Activated CD4-positive, alpha-beta T cell treated with anti-CD3 and anti-CD28 coated beads for 24 hours (primary cell): ENCODE measurements at regions not wholly inside any gene's neighbourhood (a gene's known extent, or its start where the extent isn't known, plus 50 kb on each side); places are given as distances from the start of the nearest gene placed in this dataset.

Experiments
- DNase-seq, 2 donors: peaks; one replicate each; pipeline ENCODE4 v3.0.0-alpha.2; 2020; ENCODE audit warnings: low read depth in 2 of 2

DNA sequence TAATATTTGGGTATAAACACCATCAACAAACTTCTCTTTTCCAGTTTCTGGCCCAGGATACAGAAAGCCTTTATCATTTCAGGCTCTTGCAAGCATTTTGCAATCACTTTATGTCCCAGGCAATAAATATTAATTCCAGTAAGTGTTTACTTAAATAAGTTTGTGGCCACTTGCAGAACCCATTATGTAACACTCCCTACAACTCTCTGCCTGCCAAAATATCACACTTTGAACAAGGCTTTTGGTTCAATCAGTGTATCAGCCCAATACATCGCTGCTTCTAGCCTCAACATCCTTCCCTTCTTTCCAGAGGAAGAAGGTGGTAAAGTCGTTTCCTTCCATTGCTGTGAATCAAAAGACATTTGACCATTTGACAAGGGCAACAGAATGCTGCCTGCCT, 203.0 kb upstream of the USP25 start:
- DNase-seq = no peak

- no peak for DNase-seq
Observed at GRCh38 chr21:15528346-15528745, 201.4 kb upstream of the USP25 start.

DNA sequence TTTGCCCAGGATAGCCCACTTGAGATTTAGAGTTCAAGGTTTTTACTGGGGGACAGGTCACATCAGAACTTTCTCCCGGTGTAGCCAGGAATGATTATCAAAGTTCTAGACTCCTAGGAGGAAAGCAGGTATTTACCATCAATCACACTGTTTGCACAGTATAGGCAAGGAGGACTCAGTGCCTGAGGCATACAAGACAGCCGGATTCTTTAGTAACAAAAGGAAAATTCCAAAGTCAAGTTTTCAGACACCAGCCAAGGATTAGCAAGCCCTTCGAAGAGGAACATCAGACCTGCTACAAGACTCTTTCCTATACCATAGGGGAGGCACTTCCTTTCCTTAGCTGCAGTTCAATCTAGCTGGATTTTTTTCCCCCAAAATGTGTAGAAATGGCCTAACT, 197.8 kb upstream of the USP25 start:
- DNase-seq = no peak

DNA sequence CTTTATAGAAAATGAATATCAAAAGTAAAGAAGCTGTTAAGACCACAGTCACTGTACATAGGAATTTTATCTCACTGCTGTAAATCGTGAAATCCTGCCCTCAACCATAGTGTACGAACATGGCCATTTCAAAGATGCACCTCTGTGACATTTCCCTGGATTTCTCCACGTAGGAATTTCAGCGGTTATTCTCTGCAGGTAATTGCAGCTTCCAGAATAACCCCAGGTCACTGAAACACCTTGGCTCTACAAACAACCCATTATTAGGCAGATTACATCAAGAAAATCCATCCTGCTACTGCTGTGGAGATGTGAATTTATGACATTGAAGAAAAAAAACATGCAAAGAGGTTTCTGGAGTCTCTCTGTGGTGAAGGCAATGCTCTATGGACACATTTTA, 196.2 kb upstream of the USP25 start:
- no peak for DNase-seq

DNA sequence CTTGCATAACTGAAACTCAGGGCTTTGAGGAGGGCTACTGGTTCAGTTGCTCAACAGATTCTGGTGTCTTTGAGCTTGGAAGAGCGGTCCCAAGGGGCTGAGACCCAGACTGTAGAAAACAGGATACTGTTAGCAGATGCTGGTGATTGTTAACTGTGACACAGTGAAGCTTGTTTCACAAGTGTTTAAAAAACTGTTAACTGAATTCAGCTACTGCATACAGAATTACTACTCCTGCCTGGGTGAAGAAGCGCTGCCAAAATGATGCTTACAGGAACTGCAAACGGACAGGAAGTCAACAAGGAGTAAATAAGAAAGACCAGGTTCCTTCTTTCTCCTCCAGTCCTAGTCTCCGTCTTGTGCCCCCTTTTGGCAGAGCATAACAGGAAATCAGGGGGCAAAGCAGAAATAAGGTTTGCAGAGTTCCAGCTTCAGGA, 195.3 kb upstream of the USP25 start:
- DNase-seq = no peak

DNA sequence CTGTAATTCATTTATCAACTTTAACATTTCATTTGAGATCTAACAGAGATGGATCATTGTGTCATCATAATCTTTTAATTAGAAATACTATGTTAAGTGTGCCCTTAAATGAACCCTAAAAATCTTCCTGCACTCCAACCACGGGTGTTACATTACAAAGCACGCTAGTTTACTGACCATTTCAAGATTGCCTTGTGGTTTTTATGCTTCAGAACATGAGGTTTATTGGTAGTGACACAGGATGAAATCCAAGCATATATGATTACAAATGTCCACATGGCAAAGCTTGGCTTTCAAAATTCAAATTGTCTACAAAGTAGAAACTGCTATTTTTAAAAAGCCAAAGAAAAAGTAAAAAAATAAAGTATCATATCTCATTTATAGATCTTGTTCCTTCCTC, 190.4 kb upstream of the USP25 start:
- DNase-seq = no peak

DNA sequence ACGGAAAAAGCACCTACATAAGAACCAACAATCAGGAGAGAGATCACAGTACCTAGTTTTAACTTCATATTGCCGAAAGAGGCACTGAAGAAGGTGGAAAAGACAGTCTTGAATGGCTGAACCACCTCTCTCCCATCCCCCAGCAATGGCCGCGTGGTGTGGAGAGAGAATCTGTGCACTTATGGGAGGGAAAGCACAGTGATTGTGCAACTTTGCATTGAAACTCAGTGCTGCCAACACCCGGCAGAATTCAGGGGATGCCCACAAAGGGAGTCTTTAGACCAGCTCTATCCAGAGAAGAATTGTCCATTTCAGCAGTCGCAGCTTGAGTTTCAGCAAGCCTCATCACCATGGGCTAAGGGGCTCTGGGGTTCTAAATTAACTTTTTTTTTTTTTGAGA, 186.3 kb upstream of the USP25 start:
- DNase-seq = no peak

DNA sequence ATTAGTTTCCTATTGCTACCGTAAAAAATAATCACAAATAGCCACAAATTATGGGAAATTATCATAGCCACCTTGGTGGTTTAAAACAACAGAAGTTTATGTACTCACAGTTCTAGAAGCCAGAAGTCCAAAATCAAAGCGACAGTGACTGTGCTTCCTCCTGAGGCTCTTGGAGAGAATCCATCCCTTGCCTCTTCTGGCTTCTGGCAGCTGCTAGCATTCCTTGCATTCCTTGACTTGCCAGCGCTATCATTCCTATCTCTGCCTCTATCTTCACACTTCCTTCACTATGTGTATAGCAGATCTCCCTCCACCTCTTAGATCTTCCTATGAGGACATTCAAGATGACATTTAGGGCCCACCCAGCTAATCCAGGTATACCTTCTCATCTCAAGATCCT, 180.1 kb upstream of the USP25 start:
- DNase-seq = no peak

DNA sequence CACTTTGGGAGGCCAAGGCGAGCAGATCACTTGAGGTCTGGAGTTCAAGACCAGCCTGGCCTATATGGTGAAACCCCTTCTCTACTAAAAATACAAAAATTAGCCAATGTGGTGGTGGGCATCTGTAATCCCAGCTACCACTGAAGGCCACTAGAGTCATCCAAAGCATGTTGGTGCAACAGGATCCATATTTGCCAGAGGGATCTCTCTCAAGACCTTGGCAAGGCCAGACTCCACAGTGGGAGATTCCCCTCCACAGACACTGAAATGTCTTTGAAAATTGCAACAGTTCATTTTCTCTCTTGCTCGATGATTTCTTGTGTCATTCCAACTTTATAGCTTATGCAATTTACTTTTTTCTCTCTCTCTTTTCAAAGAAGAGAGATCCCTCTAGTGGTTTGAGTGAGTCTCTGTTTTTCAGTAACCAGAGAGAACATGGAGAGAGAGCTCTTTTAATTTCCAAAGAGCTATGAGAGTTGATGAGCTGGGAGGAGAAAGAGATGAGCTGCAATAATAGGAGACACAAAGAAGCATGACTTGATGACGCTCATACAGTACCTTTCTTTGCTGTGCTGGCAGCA, 176.8 kb upstream of the USP25 start:
- no peak for DNase-seq

GRCh38 chr21:15557925-15558324, 171.9 kb upstream of the USP25 start:
- DNase-seq = no peak

GRCh38 chr21:15558884-15559283, 170.9 kb upstream of the USP25 start:
- no peak for DNase-seq

DNA sequence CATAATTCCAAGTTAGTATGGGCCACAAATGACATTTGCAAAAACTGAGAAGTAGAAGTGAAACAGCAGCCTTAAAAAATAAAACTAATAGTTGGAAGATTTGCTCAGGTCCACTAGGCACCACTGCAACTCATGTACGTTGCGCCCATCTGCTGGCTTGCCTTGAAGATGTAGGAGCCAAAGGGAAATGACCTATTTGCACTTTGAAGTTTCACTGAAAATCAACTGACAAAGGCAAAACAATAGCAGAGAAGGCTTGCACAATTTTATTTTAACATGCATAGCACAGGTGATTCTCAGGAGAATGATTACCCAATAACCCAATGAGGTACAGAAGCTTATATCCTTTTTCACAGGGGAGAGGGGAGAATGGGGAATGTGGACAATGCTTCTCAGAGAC, 170.1 kb upstream of the USP25 start:
- DNase-seq = no peak

- DNase-seq = no peak
Observed at GRCh38 chr21:15560383-15561056, 169.3 kb upstream of the USP25 start.

GRCh38 chr21:15562748-15563147, 167.0 kb upstream of the USP25 start:
- no peak for DNase-seq

DNA sequence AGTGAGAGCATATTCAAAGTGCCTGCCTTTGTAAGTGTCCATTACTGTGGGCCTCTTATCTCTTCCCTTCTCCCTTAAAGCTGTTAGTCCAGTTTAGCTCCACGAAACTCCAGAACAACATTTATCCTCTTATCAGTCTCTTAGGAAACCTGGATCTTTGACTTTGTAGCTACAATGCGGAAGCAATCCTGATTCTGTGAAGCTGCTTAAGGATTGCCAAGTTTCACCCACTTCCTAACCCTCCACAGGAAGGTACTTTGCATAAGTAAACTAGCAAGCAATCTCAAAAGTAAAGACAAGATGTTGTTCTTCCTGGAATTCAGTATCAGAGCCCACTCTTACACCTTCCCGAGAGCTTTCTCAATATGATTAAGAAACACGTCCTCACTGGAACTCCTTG, 164.9 kb upstream of the USP25 start:
- no peak for DNase-seq

- no peak for DNase-seq
Observed at GRCh38 chr21:15566703-15567102, 163.1 kb upstream of the USP25 start.

DNA sequence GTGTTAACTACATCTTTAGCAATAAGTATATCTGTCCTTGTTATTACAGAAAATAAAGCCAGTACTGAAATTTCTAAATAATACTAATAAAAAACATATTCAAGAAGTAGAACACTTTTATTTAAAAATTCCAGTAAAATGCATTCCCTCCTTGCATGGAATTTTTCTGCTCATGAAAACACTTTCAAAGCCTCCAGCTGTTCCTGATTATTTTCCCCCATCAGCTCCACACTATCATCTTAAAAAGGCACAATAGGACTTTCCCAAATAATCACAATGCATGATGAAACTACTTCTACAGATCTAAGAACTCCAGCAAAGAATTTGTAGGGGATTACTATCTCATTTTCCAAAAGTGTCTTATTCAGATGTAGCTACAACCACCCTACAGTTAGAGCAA, 162.6 kb upstream of the USP25 start:
- no peak for DNase-seq

DNA sequence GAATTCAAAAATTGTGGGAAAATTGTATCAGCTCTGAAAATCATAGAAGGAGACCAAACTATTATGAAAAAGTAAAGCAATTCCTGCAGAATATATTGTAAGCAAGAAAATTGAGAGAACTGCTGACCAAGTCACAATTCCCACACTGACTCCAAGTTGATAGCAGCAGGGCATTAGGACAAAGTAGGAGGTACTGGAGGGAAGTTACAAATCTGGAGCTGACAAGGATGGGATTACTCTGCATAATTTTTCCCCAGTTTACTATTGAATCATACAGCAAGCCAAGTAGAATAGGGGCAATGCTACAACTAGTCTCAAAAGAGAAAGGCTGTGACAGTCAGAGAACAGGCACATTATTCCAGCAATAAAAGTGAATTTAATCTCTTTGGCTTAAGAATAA, 161.3 kb upstream of the USP25 start:
- no peak for DNase-seq

DNA sequence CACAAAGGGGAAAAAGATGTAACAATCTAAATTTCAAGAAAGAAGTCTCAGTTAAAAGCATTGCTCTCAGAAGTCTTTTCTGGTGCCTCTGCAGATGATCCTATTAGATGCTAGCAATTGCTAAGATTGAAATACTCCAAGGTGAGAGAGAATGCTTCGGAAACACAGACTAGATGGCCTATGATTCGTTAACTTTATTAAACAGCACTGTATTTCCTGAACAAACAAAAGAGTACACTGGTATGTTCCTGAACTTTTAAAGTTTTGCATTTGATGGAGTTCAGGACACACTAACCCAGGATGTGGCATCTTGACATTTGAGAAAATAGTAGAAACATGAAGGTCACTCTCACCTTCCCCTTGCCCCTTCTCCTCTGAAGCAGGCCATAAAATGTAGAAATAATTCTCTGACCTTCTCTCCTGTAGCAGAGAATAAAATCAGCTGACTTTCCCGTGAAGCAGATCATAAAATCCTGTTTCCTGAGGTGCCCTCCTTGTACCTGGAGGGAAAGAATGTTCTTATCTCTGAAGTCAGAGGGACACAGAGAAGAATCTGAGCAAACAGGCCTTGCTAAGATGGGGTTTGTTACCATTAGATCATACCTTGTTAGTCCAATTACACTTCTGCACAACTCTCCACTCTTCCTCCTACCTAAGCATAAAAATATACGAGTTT, 142.9 kb upstream of the USP25 start:
- no peak for DNase-seq

DNA sequence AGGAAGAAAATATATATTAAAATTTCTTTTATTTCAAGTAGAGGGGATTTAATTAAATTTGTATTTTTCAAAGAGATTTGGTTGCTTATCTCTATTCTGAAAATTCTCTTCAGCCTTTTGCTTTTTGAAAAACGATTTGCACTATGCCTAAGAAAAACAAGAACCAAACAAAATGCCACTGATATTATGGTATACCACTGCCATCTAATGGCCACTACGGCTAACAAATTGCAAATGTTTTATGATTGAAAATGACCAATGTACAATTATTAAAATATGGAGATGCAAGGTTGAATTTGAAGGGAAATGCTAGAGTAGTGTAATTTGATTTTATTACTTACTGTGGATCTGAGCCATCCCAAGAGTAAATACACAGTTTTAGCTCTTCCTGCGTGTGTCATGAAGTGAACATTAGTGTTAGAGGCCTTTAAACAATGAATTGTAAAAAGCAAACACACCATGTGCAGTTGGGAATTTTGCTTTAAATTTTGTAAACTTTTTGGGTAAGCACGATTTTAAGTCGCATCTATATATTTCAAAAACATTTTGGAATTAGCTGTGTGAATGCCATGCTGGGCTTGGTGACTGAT, 137.4 kb upstream of the USP25 start:
- no peak for DNase-seq

DNA sequence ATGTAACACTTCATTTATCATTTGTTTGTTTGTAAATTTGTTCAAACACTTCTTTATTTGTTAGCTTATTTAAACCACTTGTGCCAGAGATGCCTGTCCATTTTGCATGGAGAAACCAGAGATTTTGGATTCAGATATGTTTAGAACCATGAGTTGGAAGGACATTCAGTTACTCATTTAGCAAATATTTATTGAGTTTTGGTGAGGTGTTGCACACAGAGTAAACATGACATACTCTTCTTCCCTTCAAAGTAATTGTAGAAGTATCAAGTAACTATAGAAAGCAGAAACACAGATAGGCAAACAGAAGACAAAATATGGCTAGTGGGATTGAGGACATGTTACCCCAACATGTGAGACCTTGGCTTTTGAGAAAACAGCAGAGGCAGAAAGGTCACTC, 136.8 kb upstream of the USP25 start:
- no peak for DNase-seq

- DNase-seq = no peak
Observed at GRCh38 chr21:15601390-15601789, 128.4 kb upstream of the USP25 start.

DNA sequence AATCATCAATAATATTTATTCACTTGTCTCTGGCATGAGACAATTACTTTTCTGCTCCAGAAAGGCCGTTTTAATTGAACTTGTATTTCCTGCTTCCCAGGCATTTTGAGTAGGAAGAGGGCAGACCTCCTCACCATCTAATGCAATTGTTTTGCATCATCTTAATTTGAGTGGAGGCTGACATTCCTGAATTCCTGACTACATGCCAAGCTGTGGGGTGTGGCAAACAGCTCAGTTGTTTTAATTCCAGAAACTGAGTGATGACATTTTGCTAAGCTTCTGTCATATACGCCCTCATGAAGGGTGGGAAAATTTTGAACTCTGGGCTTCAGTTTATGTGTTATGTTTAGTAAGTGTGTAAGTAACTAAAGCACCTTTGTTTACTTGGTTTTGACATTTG, 125.4 kb upstream of the USP25 start:
- no peak for DNase-seq
